Keratinocyte (primary cell): ENCODE measurements at regions not wholly inside any gene's neighbourhood (a gene's known extent, or its start where the extent isn't known, plus 50 kb on each side); places are given as distances from the start of the nearest gene placed in this dataset.

ENCODE experiments used
- EZH2 ChIP-seq: IDR thresholded peaks from one replicate; pipeline ENCODE4 v1.6.1; 2012; ENCODE audit warnings: inconsistent platforms, mild to moderate bottlenecking, low read length, moderate library complexity
- TF ChIP-seq, protein P1 (sequence below), 3 experiments: IDR thresholded peaks in 1 of 3; conservative IDR thresholded peaks in 1 of 3; optimal IDR thresholded peaks in 1 of 3; 2 replicates in 2 of 3; 3 replicates in 1 of 3; pipeline versions ENCODE3 to v1.5.1; 2011; ENCODE audit warnings: low read length in 3 of 3, mild to moderate bottlenecking in 3 of 3, moderate library complexity in 2 of 3, control low read depth in 1 of 3, inconsistent platforms in 1 of 3; ENCODE audit not compliant: insufficient read depth in 2 of 3; ENCODE audit errors: extremely low read depth in 1 of 3

DNA sequence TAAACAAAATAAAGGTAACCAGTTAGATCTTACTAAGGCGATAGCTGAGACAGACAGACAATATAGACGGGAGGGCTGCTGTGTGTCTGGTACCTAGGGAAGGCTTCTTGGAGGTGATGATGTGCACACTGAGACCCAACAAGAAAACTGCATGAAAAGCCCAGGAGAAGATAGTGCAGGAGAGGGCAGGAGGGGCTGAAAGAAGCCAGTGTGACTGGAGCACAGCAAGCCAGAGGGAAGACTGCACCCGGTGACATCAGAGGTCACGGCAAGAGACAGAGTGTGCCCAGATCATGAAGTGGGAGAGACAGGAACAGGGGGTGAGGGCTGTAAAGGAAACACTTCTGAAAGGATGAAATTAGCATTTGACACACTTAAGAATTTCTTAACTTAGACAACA lies 266.3 kb downstream of the BRD1 start:
- TF ChIP-seq, protein P1, sequence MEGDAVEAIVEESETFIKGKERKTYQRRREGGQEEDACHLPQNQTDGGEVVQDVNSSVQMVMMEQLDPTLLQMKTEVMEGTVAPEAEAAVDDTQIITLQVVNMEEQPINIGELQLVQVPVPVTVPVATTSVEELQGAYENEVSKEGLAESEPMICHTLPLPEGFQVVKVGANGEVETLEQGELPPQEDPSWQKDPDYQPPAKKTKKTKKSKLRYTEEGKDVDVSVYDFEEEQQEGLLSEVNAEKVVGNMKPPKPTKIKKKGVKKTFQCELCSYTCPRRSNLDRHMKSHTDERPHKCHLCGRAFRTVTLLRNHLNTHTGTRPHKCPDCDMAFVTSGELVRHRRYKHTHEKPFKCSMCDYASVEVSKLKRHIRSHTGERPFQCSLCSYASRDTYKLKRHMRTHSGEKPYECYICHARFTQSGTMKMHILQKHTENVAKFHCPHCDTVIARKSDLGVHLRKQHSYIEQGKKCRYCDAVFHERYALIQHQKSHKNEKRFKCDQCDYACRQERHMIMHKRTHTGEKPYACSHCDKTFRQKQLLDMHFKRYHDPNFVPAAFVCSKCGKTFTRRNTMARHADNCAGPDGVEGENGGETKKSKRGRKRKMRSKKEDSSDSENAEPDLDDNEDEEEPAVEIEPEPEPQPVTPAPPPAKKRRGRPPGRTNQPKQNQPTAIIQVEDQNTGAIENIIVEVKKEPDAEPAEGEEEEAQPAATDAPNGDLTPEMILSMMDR (optimal IDR thresholded peaks at IDR 0.05 in 1 of 3, IDR thresholded peaks at IDR 0.05 in 1 of 3, conservative IDR thresholded peaks at IDR 0.05 in 1 of 3; ENCODE audit: extremely low read depth in 1 of 3, insufficient read depth in 2 of 3, low read length in 3 of 3): no peak
- no peak for TF ChIP-seq EZH2
